Smooth muscle cell (in vitro differentiated cells): ENCODE measurements at regions not wholly inside any gene's neighbourhood (a gene's known extent, or its start where the extent isn't known, plus 50 kb on each side); places are given as distances from the start of the nearest gene placed in this dataset.

Source experiments
- DNase-seq: peaks from one replicate; lab custom pipeline; 2025; ENCODE audit not compliant: unreplicated experiment; lab: John Stamatoyannopoulos, UW
- H2AFZ ChIP-seq: fragments of 200-600 bp; sonication (generic); 2 replicates; pipeline ENCODE4 v1.6.0; 2016; ENCODE audit warnings: antibody characterized with exemption, low read depth, mild to moderate bottlenecking
- H3F3A ChIP-seq: fragments of 200-600 bp; sonication (generic); 2 replicates; pipeline ENCODE4 v1.6.0; 2017; ENCODE audit warnings: antibody characterized with exemption, low read depth
- H3K27ac ChIP-seq: fragments of 200-600 bp; sonication (generic); 2 replicates; pipeline ENCODE4 v1.5.1; 2016; ENCODE audit warnings: low read depth, mild to moderate bottlenecking
- H3K27me3 ChIP-seq: fragments of 200-600 bp; sonication (generic); 2 replicates; pipeline ENCODE4 v1.6.1; 2016; ENCODE audit warnings: low read depth, mild to moderate bottlenecking
- H3K36me3 ChIP-seq: fragments of 200-600 bp; sonication (generic); 2 replicates; pipeline ENCODE4 v1.5.1; 2016; ENCODE audit warnings: low read depth
- H3K4me1 ChIP-seq: fragments of 200-600 bp; sonication (generic); 2 replicates; pipeline ENCODE4 v1.5.1; 2016; ENCODE audit warnings: low read depth
- H3K4me2 ChIP-seq: fragments of 200-600 bp; sonication (generic); 2 replicates; pipeline ENCODE4 v1.6.0; 2016; ENCODE audit warnings: mild to moderate bottlenecking
- H3K4me3 ChIP-seq: fragments of 200-600 bp; sonication (generic); 2 replicates; pipeline ENCODE4 v1.5.1; 2016; ENCODE audit warnings: mild to moderate bottlenecking
- H3K79me2 ChIP-seq: fragments of 200-600 bp; sonication (generic); 2 replicates; pipeline ENCODE4 v1.6.0; 2016; ENCODE audit warnings: low read depth, mild to moderate bottlenecking
- H3K9ac ChIP-seq: fragments of 200-600 bp; sonication (generic); 2 replicates; pipeline ENCODE4 v1.6.0; 2016; ENCODE audit warnings: low read depth
- H3K9me3 ChIP-seq: fragments of 200-600 bp; sonication (generic); replicated peaks from 2 replicates; pipeline ENCODE4 v1.5.1; 2016; ENCODE audit warnings: low read depth
- H4K20me1 ChIP-seq: fragments of 200-600 bp; sonication (generic); 2 replicates; pipeline ENCODE4 v1.6.0; 2016; ENCODE audit warnings: low read depth
- WGBS: methylation state at CpG from one replicate; pipeline ENCODE4 v1.1.7; 2016; ENCODE audit warnings: low lambda C conversion rate; 5-methylcytosine and 5-hydroxymethylcytosine counted together
- TF ChIP-seq, protein P1 (sequence below): fragments of 200-600 bp; sonication (generic); IDR thresholded peaks from 2 replicates; pipeline ENCODE4 v1.5.1; 2017; ENCODE audit warnings: borderline replicate concordance, mild to moderate bottlenecking, antibody characterized with exemption; ENCODE audit not compliant: insufficient read depth, poor library complexity, severe bottlenecking

- H3K79me2 ChIP-seq, result no peaks in the 10 kb centered on the region
- no peak overlapping the region for H3K4me3 ChIP-seq
- H3K27ac ChIP-seq, result peak overlapping the region; percentile 50
- no peak overlapping the region for H3K9ac ChIP-seq
- 28% methylated on average over 4 of the region's 4 CpGs for WGBS
- no peaks in the 10 kb centered on the region for H3K9me3 ChIP-seq
- no peaks in the 10 kb centered on the region for H4K20me1 ChIP-seq
- H3K27me3 ChIP-seq, result no peaks in the 10 kb centered on the region
- H2AFZ ChIP-seq, result no peak overlapping the region
- no peaks in the 10 kb centered on the region for H3K4me1 ChIP-seq
- no peak overlapping the region for H3K4me2 ChIP-seq
- DNase-seq, result peak; percentile 0
- TF ChIP-seq, protein P1, sequence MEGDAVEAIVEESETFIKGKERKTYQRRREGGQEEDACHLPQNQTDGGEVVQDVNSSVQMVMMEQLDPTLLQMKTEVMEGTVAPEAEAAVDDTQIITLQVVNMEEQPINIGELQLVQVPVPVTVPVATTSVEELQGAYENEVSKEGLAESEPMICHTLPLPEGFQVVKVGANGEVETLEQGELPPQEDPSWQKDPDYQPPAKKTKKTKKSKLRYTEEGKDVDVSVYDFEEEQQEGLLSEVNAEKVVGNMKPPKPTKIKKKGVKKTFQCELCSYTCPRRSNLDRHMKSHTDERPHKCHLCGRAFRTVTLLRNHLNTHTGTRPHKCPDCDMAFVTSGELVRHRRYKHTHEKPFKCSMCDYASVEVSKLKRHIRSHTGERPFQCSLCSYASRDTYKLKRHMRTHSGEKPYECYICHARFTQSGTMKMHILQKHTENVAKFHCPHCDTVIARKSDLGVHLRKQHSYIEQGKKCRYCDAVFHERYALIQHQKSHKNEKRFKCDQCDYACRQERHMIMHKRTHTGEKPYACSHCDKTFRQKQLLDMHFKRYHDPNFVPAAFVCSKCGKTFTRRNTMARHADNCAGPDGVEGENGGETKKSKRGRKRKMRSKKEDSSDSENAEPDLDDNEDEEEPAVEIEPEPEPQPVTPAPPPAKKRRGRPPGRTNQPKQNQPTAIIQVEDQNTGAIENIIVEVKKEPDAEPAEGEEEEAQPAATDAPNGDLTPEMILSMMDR, result no peak
- no peaks in the 10 kb centered on the region for H3K36me3 ChIP-seq
- H3F3A ChIP-seq, result no peaks in the 10 kb centered on the region
Measured at GRCh38 chr13:93066187-93066586, 160.4 kb upstream of the GPC6 start.

DNA sequence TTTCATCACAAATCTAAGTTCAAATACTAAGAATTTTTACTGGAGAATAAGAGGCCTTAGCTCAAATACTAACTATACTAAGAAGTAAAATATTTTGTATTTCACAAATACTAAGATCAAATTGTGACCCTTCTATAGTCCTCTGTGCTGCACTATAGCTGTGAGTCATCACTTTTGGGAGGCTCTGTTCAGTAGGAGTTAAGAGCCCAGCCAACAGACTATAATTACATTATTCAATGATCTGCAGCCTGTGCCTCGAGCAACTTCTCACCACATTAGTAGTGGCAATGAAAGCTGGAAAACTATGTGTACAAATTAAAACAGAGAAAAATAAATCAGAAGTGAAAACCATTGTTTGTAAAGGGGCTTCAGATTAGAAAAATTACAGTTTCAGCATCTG is 147.3 kb upstream of the GPC6 start:
- Histone ChIP-seq H3K4me3 (no peak overlapping the region), H4K20me1 (no peaks in the 10 kb centered on the region), H3K4me2 (no peak overlapping the region), H3K27ac (no peak overlapping the region), H3K79me2 (no peaks in the 10 kb centered on the region), H2AFZ (no peak overlapping the region), H3F3A (no peaks in the 10 kb centered on the region), H3K9ac (no peak overlapping the region), H3K4me1 (no peaks in the 10 kb centered on the region), H3K36me3 (no peaks in the 10 kb centered on the region), H3K9me3 (no peaks in the 10 kb centered on the region), H3K27me3 (no peaks in the 10 kb centered on the region)
- 10% methylated on average over 1 of the region's 1 CpG for WGBS
- TF ChIP-seq, protein P1, result no peak
- no peak for DNase-seq

DNA sequence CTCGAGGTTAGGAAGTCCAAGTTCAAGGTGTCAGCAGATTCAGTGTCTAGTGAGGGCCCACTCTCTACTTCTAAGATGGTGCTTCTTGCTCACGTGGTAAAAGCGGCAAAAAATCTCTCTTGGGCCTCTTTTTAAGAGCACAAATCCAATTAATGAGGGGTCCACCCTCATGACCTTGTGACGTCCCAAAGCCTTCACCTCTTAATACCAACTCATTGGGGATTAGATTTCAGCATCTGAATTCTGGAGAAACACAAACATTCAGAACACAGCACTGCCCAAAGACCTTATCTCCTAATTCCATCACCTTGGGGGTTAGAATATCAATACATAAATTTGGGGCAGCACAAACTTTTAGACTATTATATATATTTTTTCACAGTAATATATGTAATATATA is 146.4 kb upstream of the GPC6 start:
- 92% methylated on average over 4 of the region's 4 CpGs for WGBS
- no peak overlapping the region for H3K27ac ChIP-seq
- H3K9me3 ChIP-seq, result no peaks in the 10 kb centered on the region
- H3K79me2 ChIP-seq, result no peaks in the 10 kb centered on the region
- H3K9ac ChIP-seq, result no peak overlapping the region
- no peak overlapping the region for H2AFZ ChIP-seq
- no peak for DNase-seq
- TF ChIP-seq, protein P1, result no peak
- H3F3A ChIP-seq, result no peaks in the 10 kb centered on the region
- no peaks in the 10 kb centered on the region for H3K4me1 ChIP-seq
- H3K27me3 ChIP-seq, result no peaks in the 10 kb centered on the region
- no peaks in the 10 kb centered on the region for H4K20me1 ChIP-seq
- no peaks in the 10 kb centered on the region for H3K36me3 ChIP-seq
- no peak overlapping the region for H3K4me2 ChIP-seq
- H3K4me3 ChIP-seq, result no peak overlapping the region

GRCh38 chr13:93080587-93080986 is 146.0 kb upstream of the GPC6 start:
- Histone ChIP-seq H3K9me3 (no peaks in the 10 kb centered on the region), H3K27me3 (no peaks in the 10 kb centered on the region), H3K79me2 (no peaks in the 10 kb centered on the region), H3K4me1 (no peaks in the 10 kb centered on the region), H3K9ac (no peak overlapping the region), H2AFZ (no peak overlapping the region), H3F3A (no peaks in the 10 kb centered on the region), H4K20me1 (no peaks in the 10 kb centered on the region), H3K27ac (no peak overlapping the region), H3K4me2 (no peak overlapping the region), H3K4me3 (no peak overlapping the region), H3K36me3 (no peaks in the 10 kb centered on the region)
- no peak for DNase-seq
- 63% methylated on average over 1 of the region's 1 CpG for WGBS
- TF ChIP-seq, protein P1, result no peak
